ENCODE measurements at regions not wholly inside any gene's neighbourhood (a gene's known extent, or its start where the extent isn't known, plus 50 kb on each side); places are given as distances from the start of the nearest gene placed in this dataset.
A peak's percentile ranks its signal among the peaks of the same experiment; 100 is the strongest.

DNA sequence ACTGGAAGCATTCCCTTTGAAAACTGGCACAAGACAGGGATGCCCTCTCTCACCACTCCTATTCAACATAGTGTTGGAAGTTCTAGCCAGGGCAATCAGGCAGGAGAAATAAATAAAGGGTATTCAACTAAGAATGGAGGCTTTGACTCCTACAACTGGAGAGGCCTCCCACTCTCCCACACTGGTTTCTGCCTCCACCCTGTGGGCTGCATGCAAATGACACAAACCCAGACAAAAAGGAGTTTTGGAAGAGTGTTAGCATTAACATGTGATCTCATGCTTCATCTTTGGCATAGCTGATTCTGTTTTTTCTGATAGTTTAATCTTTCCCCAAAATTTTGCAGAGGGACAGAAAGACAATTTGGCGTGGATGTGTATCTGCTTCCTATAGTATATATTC is 80.8 kb upstream of the IQCM start:
- Histone ChIP-seq H3K9me3 (replicated peaks; ENCODE audit: control insufficient read depth, insufficient read depth, low read depth, low read length) (no peaks in the 10 kb centered on the region), H3K27ac (ENCODE audit: extremely low read depth, low read depth, low read length) (no peak overlapping the region), H3K27me3 (ENCODE audit: control insufficient read depth in 2 of 2, insufficient read depth in 2 of 2, low read length in 2 of 2) (no peaks in the 10 kb centered on the region), H3K4me3 (no peak overlapping the region), H3K9ac (ENCODE audit: insufficient read depth in 1 of 2, low read depth in 2 of 2, low read length in 2 of 2) (no peak overlapping the region), H2AFZ (ENCODE audit: low read depth, low read length) (no peak overlapping the region), H4K20me1 (replicated peaks; ENCODE audit: control insufficient read depth, insufficient read depth, low read length) (no peaks in the 10 kb centered on the region), H3K4me1 (replicated peaks in 1 of 2; ENCODE audit: control insufficient read depth in 2 of 2, insufficient read depth in 2 of 2, low read length in 2 of 2) (no peaks in the 10 kb centered on the region), H3K4me2 (ENCODE audit: insufficient read depth, low read length) (no peak overlapping the region), H3K36me3 (ENCODE audit: control insufficient read depth, insufficient read depth, low read length) (no peaks in the 10 kb centered on the region), H3K79me2 (ENCODE audit: control insufficient read depth, insufficient read depth, low read length) (no peaks in the 10 kb centered on the region), H3K9me1 (ENCODE audit: control insufficient read depth, insufficient read depth, low read length) (no peaks in the 10 kb centered on the region)
- TF ChIP-seq, protein P1, sequence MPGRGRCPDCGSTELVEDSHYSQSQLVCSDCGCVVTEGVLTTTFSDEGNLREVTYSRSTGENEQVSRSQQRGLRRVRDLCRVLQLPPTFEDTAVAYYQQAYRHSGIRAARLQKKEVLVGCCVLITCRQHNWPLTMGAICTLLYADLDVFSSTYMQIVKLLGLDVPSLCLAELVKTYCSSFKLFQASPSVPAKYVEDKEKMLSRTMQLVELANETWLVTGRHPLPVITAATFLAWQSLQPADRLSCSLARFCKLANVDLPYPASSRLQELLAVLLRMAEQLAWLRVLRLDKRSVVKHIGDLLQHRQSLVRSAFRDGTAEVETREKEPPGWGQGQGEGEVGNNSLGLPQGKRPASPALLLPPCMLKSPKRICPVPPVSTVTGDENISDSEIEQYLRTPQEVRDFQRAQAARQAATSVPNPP (IDR thresholded peaks at IDR 0.05; ENCODE audit: borderline replicate concordance, insufficient read depth, insufficient read length): no peak
- no peak for TF ChIP-seq SMARCB1 (IDR thresholded peaks at IDR 0.05; ENCODE audit: insufficient read length, low read depth)
- TF ChIP-seq HINFP (tag; conservative IDR thresholded peaks at IDR 0.05; ENCODE audit: low read depth): no peak
- TF ChIP-seq, protein P2, sequence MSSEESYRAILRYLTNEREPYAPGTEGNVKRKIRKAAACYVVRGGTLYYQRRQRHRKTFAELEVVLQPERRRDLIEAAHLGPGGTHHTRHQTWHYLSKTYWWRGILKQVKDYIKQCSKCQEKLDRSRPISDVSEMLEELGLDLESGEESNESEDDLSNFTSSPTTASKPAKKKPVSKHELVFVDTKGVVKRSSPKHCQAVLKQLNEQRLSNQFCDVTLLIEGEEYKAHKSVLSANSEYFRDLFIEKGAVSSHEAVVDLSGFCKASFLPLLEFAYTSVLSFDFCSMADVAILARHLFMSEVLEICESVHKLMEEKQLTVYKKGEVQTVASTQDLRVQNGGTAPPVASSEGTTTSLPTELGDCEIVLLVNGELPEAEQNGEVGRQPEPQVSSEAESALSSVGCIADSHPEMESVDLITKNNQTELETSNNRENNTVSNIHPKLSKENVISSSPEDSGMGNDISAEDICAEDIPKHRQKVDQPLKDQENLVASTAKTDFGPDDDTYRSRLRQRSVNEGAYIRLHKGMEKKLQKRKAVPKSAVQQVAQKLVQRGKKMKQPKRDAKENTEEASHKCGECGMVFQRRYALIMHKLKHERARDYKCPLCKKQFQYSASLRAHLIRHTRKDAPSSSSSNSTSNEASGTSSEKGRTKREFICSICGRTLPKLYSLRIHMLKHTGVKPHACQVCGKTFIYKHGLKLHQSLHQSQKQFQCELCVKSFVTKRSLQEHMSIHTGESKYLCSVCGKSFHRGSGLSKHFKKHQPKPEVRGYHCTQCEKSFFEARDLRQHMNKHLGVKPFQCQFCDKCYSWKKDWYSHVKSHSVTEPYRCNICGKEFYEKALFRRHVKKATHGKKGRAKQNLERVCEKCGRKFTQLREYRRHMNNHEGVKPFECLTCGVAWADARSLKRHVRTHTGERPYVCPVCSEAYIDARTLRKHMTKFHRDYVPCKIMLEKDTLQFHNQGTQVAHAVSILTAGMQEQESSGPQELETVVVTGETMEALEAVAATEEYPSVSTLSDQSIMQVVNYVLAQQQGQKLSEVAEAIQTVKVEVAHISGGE (CRISPR knock-in tag; IDR thresholded peaks at IDR 0.05): no peak
- peak in 1 of 2 experiments; percentile 23; a peak in 1 of 4 replicates for TF ChIP-seq RAD21 (CRISPR knock-in tag; conservative IDR thresholded peaks at IDR 0.05 in 1 of 2, IDR thresholded peaks at IDR 0.05 in 1 of 2)
- no peak for TF ChIP-seq TRIM28 (IDR thresholded peaks at IDR 0.05)
- TF ChIP-seq FOXK2 (conservative IDR thresholded peaks at IDR 0.05 in 1 of 2, IDR thresholded peaks at IDR 0.05 in 1 of 2; ENCODE audit: low read depth in 2 of 2): no peak
- no peak for TF ChIP-seq NR2C2 (CRISPR knock-in tag; IDR thresholded peaks at IDR 0.05)
- no peak for TF ChIP-seq NR2C2 (tag; IDR thresholded peaks at IDR 0.05)
- ATAC-seq (0 out of 3 replicates have a peak, but pooled peaks have one; percentile 28), DNase-seq (ENCODE audit: extremely low read depth in 1 of 4, low spot score in 3 of 4) (no peak), FAIRE-seq (no peak)
- POLR2A ChIA-PET: no interaction called here
- in situ Hi-C loops (cut with MboI): no loop called here
- intact Hi-C loops (cut with micrococcal nuclease): loop anchor here (5.0 kb wide), 1 partner anchor 1914 kb away; no protein-coding TSS in a partner anchor
- CTCF ChIA-PET (ENCODE audit: low intra/inter-chr PET ratio): no interaction called here
- WGBS (ENCODE audit: insufficient coverage, low coverage, missing lambda C conversion rate): 0% methylated on average over 1 of the region's 1 CpG
- no TSS peak for BruUV-seq (replicated peaks)

Data from K562 (cell line).